HEK293 (cell line): ENCODE measurements at regions not wholly inside any gene's neighbourhood (a gene's known extent, or its start where the extent isn't known, plus 50 kb on each side); places are given as distances from the start of the nearest gene placed in this dataset.

Source experiments
- CTCF ChIA-PET: fragments of 350-600 bp; formaldehyde crosslinking; extraction: SDS; loops from one replicate; lab custom pipeline; 2021; ENCODE audit warnings: antibody characterized with exemption; lab: Yijun Ruan, JAX
- POLR2A ChIA-PET: fragments of 300-600 bp; formaldehyde crosslinking; extraction: SDS; loops from one replicate; lab custom pipeline; 2020; ENCODE audit warnings: antibody characterized with exemption, inconsistent platforms; lab: Yijun Ruan, JAX
- H3K27ac ChIP-seq: fragments of 200-500 bp; sonication (Bioruptor generic); 2 replicates; pipeline ENCODE4 v1.5.1; 2014; ENCODE audit warnings: low read depth, low read length, control low read depth, inconsistent platforms; ENCODE audit errors: extremely low read depth
- H3K36me3 ChIP-seq, 2 experiments: fragments of 200-500 bp in 1 of 2; sonication (Bioruptor generic) in 1 of 2; 1 replicate in 1 of 2; 2 replicates in 1 of 2; pipeline ENCODE4 v1.5.1; 2014 to 2017; ENCODE audit warnings: inconsistent platforms in 2 of 2, low read length in 2 of 2; ENCODE audit not compliant: control insufficient read depth in 2 of 2, insufficient read depth in 1 of 2
- H3K4me1 ChIP-seq: fragments of 200-500 bp; sonication (Bioruptor generic); 2 replicates; pipeline ENCODE4 v1.5.1; 2014; ENCODE audit warnings: mild to moderate bottlenecking, low read length, inconsistent platforms; ENCODE audit not compliant: control insufficient read depth, insufficient read depth
- H3K4me3 ChIP-seq: 2 replicates; pipeline ENCODE4 v1.5.1; 2011; ENCODE audit warnings: low read depth, mild to moderate bottlenecking, control low read depth, low read length, moderate library complexity
- H3K9me3 ChIP-seq: fragments of 200-500 bp; sonication (Bioruptor generic); 2 replicates; pipeline ENCODE4 v1.5.1; 2014; ENCODE audit warnings: low read depth, low read length, inconsistent platforms; ENCODE audit not compliant: control insufficient read depth, insufficient read depth
- BCL11B ChIP-seq: fragments of 450-650 bp; formaldehyde crosslinking; IDR thresholded peaks from 2 replicates; pipeline ENCODE4 v1.5.1; 2016; ENCODE audit warnings: low read depth, missing biosample characterization, missing genetic modification characterization
- KLF16 ChIP-seq: fragments of 450-650 bp; formaldehyde crosslinking; IDR thresholded peaks from 2 replicates; pipeline ENCODE4 v1.5.1; 2017; ENCODE audit warnings: missing biosample characterization, missing genetic modification characterization
- PRDM4 ChIP-seq: fragments of 450-650 bp; formaldehyde crosslinking; IDR thresholded peaks from 2 replicates; pipeline ENCODE4 v1.5.1; 2017; ENCODE audit warnings: missing biosample characterization, missing genetic modification characterization
- SCRT2 ChIP-seq: fragments of 450-650 bp; formaldehyde crosslinking; IDR thresholded peaks from 2 replicates; pipeline ENCODE4 v1.5.1; 2016; ENCODE audit warnings: missing biosample characterization, missing genetic modification characterization
- SP2 ChIP-seq: fragments of 450-650 bp; formaldehyde crosslinking; IDR thresholded peaks from 2 replicates; pipeline ENCODE4 v1.5.1; 2016; ENCODE audit warnings: missing biosample characterization, missing genetic modification characterization
- ZBTB11 ChIP-seq: fragments of 450-650 bp; formaldehyde crosslinking; conservative IDR thresholded peaks from 2 replicates; pipeline ENCODE4 v1.5.1; 2016; ENCODE audit warnings: low read depth, missing biosample characterization, missing genetic modification characterization
- ZBTB17 ChIP-seq: fragments of 450-650 bp; formaldehyde crosslinking; IDR thresholded peaks from 2 replicates; pipeline ENCODE4 v1.5.1; 2016; ENCODE audit warnings: missing biosample characterization, missing genetic modification characterization
- ZIC2 ChIP-seq: fragments of 450-650 bp; formaldehyde crosslinking; IDR thresholded peaks from 2 replicates; pipeline ENCODE4 v1.5.1; 2016; ENCODE audit warnings: missing biosample characterization, missing genetic modification characterization
- ZNF140 ChIP-seq: fragments of 450-650 bp; formaldehyde crosslinking; IDR thresholded peaks from 2 replicates; pipeline ENCODE4 v1.5.1; 2016; ENCODE audit warnings: missing biosample characterization, missing genetic modification characterization
- ZNF19 ChIP-seq: fragments of 450-650 bp; formaldehyde crosslinking; IDR thresholded peaks from 2 replicates; pipeline ENCODE4; 2016; ENCODE audit warnings: missing biosample characterization, missing genetic modification characterization, low read depth
- ZNF24 ChIP-seq: fragments of 450-650 bp; formaldehyde crosslinking; IDR thresholded peaks from 2 replicates; pipeline ENCODE4 v1.5.1; 2016; ENCODE audit warnings: missing biosample characterization, missing genetic modification characterization
- ZNF266 ChIP-seq: fragments of 450-650 bp; formaldehyde crosslinking; IDR thresholded peaks from 2 replicates; pipeline ENCODE4 v1.5.1; 2016; ENCODE audit warnings: missing biosample characterization, missing genetic modification characterization, low read depth
- ZNF488 ChIP-seq: fragments of 450-650 bp; formaldehyde crosslinking; IDR thresholded peaks from 2 replicates; pipeline ENCODE4 v1.5.1; 2016; ENCODE audit warnings: missing biosample characterization, missing genetic modification characterization
- ZNF510 ChIP-seq: fragments of 450-650 bp; formaldehyde crosslinking; IDR thresholded peaks from 2 replicates; pipeline ENCODE4 v1.5.1; 2018; ENCODE audit warnings: mild to moderate bottlenecking, missing genetic modification characterization, missing biosample characterization; ENCODE audit not compliant: insufficient replicate concordance
- ZNF521 ChIP-seq: fragments of 450-650 bp; formaldehyde crosslinking; IDR thresholded peaks from 2 replicates; pipeline ENCODE4 v1.5.1; 2017; ENCODE audit warnings: missing biosample characterization, mild to moderate bottlenecking, missing genetic modification characterization
- ZNF529 ChIP-seq: fragments of 450-650 bp; formaldehyde crosslinking; IDR thresholded peaks from 2 replicates; pipeline ENCODE4 v1.5.1; 2017; ENCODE audit warnings: missing genetic modification characterization, missing biosample characterization; ENCODE audit not compliant: insufficient replicate concordance
- ZNF600 ChIP-seq: fragments of 450-650 bp; formaldehyde crosslinking; IDR thresholded peaks from 2 replicates; pipeline ENCODE4 v1.5.1; 2016; ENCODE audit warnings: missing biosample characterization, missing genetic modification characterization
- ZNF707 ChIP-seq: fragments of 450-650 bp; formaldehyde crosslinking; IDR thresholded peaks from 2 replicates; pipeline ENCODE4 v1.5.1; 2016; ENCODE audit warnings: missing biosample characterization, missing genetic modification characterization
- ZNF76 ChIP-seq: fragments of 450-650 bp; formaldehyde crosslinking; IDR thresholded peaks from 2 replicates; pipeline ENCODE4; 2016; ENCODE audit warnings: low read depth, missing biosample characterization, missing genetic modification characterization, borderline replicate concordance
- ZNF791 ChIP-seq: fragments of 450-650 bp; formaldehyde crosslinking; IDR thresholded peaks from 2 replicates; pipeline ENCODE4 v1.5.1; 2016; ENCODE audit warnings: missing biosample characterization, missing genetic modification characterization
- ZSCAN16 ChIP-seq: fragments of 450-650 bp; formaldehyde crosslinking; IDR thresholded peaks from 2 replicates; pipeline ENCODE4 v1.5.1; 2016; ENCODE audit warnings: missing biosample characterization, missing genetic modification characterization

- H3K4me1 ChIP-seq, result no peaks in the 10 kb centered on the region
- ChIA-PET POLR2A (no interaction called here), CTCF (interaction anchor here (1.2 kb wide), 1 partner anchor 14 kb away, joined by 5 read pairs; no protein-coding TSS in a partner anchor)
- H3K4me3 ChIP-seq, result no peak overlapping the region
- H3K36me3 ChIP-seq, result no peaks in the 10 kb centered on the region
- H3K9me3 ChIP-seq, result no peaks in the 10 kb centered on the region
- TF ChIP-seq ZNF521 (tag by site-specific recombination) (no peak), ZIC2 (no peak), SP2 (no peak), ZNF529 (tag by site-specific recombination) (no peak), ZNF707 (tag by site-specific recombination) (no peak), PRDM4 (tag by site-specific recombination) (no peak), BCL11B (no peak), ZNF488 (no peak), ZBTB11 (tag by site-specific recombination) (no peak), ZSCAN16 (no peak), ZNF266 (tag by site-specific recombination) (no peak), ZBTB17 (no peak)
- no peak overlapping the region for H3K27ac ChIP-seq
Observed at GRCh38 chr9:93813221-93814076, 141.7 kb downstream of the BARX1 start.

GRCh38 chr9:93812410-93812668 lies 142.8 kb downstream of the BARX1 start:
- H3K27ac ChIP-seq, result no peak overlapping the region

GRCh38 chr9:93810028-93810971 lies 144.9 kb downstream of the BARX1 start:
- H3K4me3 ChIP-seq, result no peak overlapping the region
- CTCF ChIA-PET, result no interaction called here

More at GRCh38 chr9:93812410-93812668, 142.8 kb downstream of the BARX1 start:
- H3K4me1 ChIP-seq, result no peaks in the 10 kb centered on the region
- no peaks in the 10 kb centered on the region for H3K9me3 ChIP-seq
- ChIA-PET POLR2A (no interaction called here), CTCF (no interaction called here)
- no peaks in the 10 kb centered on the region for H3K36me3 ChIP-seq
- TF ChIP-seq KLF16 (tag by site-specific recombination), result no peak
- no peak overlapping the region for H3K4me3 ChIP-seq

More at GRCh38 chr9:93810028-93810971, 144.9 kb downstream of the BARX1 start:
- Histone ChIP-seq H3K27ac (no peak overlapping the region), H3K4me1 (no peaks in the 10 kb centered on the region), H3K36me3 (no peaks in the 10 kb centered on the region), H3K9me3 (no peaks in the 10 kb centered on the region)
- POLR2A ChIA-PET, result no interaction called here
- no peak for TF ChIP-seq ZNF140 (tag by site-specific recombination)
- TF ChIP-seq ZNF791, result no peak
- no peak for TF ChIP-seq ZNF488
- TF ChIP-seq SCRT2 (tag by site-specific recombination), result no peak
- TF ChIP-seq ZNF510 (tag by site-specific recombination), result no peak
- TF ChIP-seq ZNF600 (tag by site-specific recombination), result no peak
- TF ChIP-seq ZNF76, result no peak
- no peak for TF ChIP-seq ZNF19 (tag by site-specific recombination)
- no peak for TF ChIP-seq ZNF24 (tag by site-specific recombination)
